ENCODE measurements at regions not wholly inside any gene's neighbourhood (a gene's known extent, or its start where the extent isn't known, plus 50 kb on each side); places are given as distances from the start of the nearest gene placed in this dataset.

DNA sequence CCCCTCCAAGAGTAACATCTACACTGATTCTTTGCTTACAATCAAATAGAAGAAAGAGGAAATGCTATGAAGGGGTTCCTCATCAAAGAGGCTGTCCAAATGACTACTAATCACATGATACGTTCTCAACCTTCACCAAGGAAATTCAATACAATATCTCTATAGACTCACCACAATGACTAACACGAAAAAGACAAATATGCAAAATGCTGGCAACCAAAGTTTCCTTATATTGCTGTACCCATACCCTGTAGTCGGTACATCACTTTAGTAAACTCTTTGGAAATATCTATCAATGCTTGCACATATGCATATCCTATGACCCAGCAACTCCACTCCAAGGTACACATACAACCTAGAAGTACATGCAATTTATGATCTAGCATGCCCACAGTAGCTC is 1296.6 kb downstream of the AACS start:
- H3K27ac ChIP-seq (ENCODE audit: poor library complexity, severe bottlenecking), result no peak overlapping the region
- no peaks in the 10 kb centered on the region for H3K4me1 ChIP-seq (ENCODE audit: insufficient read depth, poor library complexity, severe bottlenecking)
- H3K27me3 ChIP-seq (ENCODE audit: insufficient read depth, poor library complexity, severe bottlenecking), result no peaks in the 10 kb centered on the region
- TF ChIP-seq, protein P1, sequence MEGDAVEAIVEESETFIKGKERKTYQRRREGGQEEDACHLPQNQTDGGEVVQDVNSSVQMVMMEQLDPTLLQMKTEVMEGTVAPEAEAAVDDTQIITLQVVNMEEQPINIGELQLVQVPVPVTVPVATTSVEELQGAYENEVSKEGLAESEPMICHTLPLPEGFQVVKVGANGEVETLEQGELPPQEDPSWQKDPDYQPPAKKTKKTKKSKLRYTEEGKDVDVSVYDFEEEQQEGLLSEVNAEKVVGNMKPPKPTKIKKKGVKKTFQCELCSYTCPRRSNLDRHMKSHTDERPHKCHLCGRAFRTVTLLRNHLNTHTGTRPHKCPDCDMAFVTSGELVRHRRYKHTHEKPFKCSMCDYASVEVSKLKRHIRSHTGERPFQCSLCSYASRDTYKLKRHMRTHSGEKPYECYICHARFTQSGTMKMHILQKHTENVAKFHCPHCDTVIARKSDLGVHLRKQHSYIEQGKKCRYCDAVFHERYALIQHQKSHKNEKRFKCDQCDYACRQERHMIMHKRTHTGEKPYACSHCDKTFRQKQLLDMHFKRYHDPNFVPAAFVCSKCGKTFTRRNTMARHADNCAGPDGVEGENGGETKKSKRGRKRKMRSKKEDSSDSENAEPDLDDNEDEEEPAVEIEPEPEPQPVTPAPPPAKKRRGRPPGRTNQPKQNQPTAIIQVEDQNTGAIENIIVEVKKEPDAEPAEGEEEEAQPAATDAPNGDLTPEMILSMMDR (IDR thresholded peaks at IDR 0.05; ENCODE audit: poor library complexity, severe bottlenecking), result no peak
- ATAC-seq (ENCODE audit: low read depth) (no peak), DNase-seq (ENCODE audit: low spot score) (no peak)
- no peaks in the 10 kb centered on the region for H3K36me3 ChIP-seq (ENCODE audit: low read depth)
- no peak overlapping the region for H3K4me3 ChIP-seq (ENCODE audit: severe bottlenecking)
- no peaks in the 10 kb centered on the region for H3K9me3 ChIP-seq (ENCODE audit: severe bottlenecking)

DNA sequence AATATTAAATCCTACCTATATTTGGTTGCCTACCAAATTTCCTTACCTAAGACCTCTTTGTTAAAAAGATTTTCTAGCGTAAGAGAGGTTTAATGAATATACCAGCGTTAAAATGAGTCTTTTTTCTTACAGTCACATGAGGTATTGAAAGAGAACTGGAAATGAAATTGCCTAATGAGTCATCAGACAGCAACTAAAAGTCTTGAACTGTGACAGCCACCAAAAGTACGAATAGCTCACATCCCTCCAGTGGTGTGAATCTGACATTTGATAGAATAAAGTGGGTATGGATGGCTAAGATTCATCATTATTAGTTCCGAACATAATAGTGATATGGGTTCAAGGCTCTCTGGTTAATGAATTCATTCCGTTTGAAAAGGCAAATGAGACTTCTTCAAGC is 1297.3 kb downstream of the AACS start:
- H3K27me3 ChIP-seq (ENCODE audit: insufficient read depth, poor library complexity, severe bottlenecking), result no peaks in the 10 kb centered on the region
- TF ChIP-seq, protein P1 (IDR thresholded peaks at IDR 0.05; ENCODE audit: poor library complexity, severe bottlenecking), result no peak
- no peaks in the 10 kb centered on the region for H3K36me3 ChIP-seq (ENCODE audit: low read depth)
- ATAC-seq (ENCODE audit: low read depth) (no peak), DNase-seq (ENCODE audit: low spot score) (no peak)
- no peak overlapping the region for H3K4me3 ChIP-seq (ENCODE audit: severe bottlenecking)
- no peak overlapping the region for H3K27ac ChIP-seq (ENCODE audit: poor library complexity, severe bottlenecking)
- H3K9me3 ChIP-seq (ENCODE audit: severe bottlenecking), result no peaks in the 10 kb centered on the region
- H3K4me1 ChIP-seq (ENCODE audit: insufficient read depth, poor library complexity, severe bottlenecking), result no peaks in the 10 kb centered on the region

DNA sequence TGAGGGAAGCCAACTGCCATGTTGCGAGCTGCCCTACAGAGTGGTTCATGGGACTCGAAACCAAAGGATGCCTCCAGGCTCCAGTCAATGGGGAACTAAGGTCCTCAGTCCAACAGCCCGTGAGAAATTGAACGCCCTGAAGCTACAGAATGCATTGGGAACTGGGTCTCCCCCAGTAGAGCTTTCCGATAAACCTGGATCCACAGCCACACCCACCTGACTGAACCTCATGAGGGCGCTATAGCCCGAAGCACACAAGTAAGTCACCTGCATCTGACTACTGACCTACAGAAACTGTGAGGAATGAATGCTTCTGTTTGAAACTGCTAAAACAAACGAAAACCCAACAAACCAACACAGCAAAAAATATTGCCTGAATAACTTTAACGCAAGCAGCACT is 1297.7 kb downstream of the AACS start:
- H3K36me3 ChIP-seq (ENCODE audit: low read depth), result no peaks in the 10 kb centered on the region
- no peak for DNase-seq (ENCODE audit: low spot score)
- H3K4me3 ChIP-seq (ENCODE audit: severe bottlenecking), result no peak overlapping the region
- no peaks in the 10 kb centered on the region for H3K9me3 ChIP-seq (ENCODE audit: severe bottlenecking)
- no peak overlapping the region for H3K27ac ChIP-seq (ENCODE audit: poor library complexity, severe bottlenecking)
- TF ChIP-seq, protein P1 (IDR thresholded peaks at IDR 0.05; ENCODE audit: poor library complexity, severe bottlenecking), result no peak
- H3K27me3 ChIP-seq (ENCODE audit: insufficient read depth, poor library complexity, severe bottlenecking), result no peaks in the 10 kb centered on the region
- H3K4me1 ChIP-seq (ENCODE audit: insufficient read depth, poor library complexity, severe bottlenecking), result no peaks in the 10 kb centered on the region
- ATAC-seq (ENCODE audit: low read depth), result no peak

DNA sequence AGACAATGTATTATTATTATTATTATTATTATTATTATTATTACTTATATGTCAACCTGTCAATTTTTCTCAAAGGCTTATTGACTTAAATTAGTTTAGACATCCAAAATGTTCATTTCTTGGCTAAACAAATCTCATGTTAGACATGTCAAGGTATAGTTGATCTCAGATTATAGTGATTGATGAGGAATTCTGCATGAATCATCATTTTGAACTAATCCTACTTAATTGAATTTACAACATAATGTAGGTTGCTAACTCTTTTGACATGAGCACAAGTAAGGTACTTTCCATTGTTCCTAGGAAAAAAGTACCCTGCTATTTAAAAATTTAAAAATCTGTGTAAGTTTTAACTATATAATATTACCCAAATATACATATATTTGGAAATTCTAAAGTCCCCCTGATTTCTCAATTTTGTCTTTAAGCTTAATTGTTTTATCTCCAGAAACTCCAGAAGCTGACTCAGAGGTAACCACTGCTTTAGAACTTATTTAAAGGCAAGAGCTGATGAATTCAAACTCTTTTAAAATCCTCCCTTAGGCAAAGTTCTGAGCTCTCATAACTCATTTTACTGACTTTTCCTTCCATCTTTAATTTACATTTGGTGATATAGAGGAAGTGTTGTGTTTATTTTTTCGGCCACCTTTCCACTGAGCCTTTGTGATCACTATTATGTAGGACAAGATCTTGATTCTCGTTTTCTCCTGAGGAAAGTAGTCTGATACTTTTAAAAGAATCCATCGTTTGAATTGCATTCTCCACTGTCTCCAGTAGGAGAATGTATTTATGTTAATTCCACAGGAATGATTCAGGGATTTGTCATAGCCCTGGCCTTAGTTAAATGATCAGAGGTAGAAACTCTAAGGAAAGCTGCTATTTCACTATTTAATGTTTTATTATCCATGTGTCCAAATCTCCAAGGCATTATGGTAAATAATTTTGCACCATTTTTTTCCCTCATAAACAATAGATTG is 1304.5 kb downstream of the AACS start:
- Histone ChIP-seq H3K36me3 (ENCODE audit: low read depth) (no peaks in the 10 kb centered on the region), H3K4me3 (ENCODE audit: severe bottlenecking) (no peak overlapping the region), H3K27ac (ENCODE audit: poor library complexity, severe bottlenecking) (peak overlapping the region; percentile 96), H3K27me3 (ENCODE audit: insufficient read depth, poor library complexity, severe bottlenecking) (no peaks in the 10 kb centered on the region), H3K4me1 (ENCODE audit: insufficient read depth, poor library complexity, severe bottlenecking) (peaks cover 28% of the 10 kb centered on the region), H3K9me3 (ENCODE audit: severe bottlenecking) (no peaks in the 10 kb centered on the region)
- DNase-seq (ENCODE audit: low spot score) (no peak), ATAC-seq (ENCODE audit: low read depth) (peak; percentile 91)
- TF ChIP-seq, protein P1 (IDR thresholded peaks at IDR 0.05; ENCODE audit: poor library complexity, severe bottlenecking), result peak; percentile 46

DNA sequence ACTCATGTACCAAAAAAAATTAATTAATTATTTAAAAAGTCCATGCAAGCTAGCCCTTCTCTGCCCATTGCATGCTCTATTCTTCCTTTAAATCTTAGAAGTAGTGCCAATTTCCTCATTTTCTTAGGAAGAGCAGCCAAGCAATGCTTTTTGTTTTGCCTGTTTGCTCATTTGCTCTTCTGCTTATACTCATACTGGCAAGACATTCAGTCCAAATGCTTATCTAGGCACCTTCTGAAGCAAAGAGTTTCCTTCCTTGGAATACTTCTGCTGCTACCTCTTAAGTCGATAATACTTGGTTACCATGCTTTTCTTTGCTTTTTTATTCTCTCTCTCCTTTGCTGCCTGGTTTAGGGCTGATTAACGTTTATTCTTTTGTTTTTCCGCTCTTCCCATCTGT is 1318.3 kb downstream of the AACS start:
- Histone ChIP-seq H3K9me3 (ENCODE audit: severe bottlenecking) (no peaks in the 10 kb centered on the region), H3K27ac (ENCODE audit: poor library complexity, severe bottlenecking) (no peak overlapping the region), H3K27me3 (ENCODE audit: insufficient read depth, poor library complexity, severe bottlenecking) (no peaks in the 10 kb centered on the region), H3K36me3 (ENCODE audit: low read depth) (no peaks in the 10 kb centered on the region), H3K4me1 (ENCODE audit: insufficient read depth, poor library complexity, severe bottlenecking) (peaks cover 3% of the 10 kb centered on the region), H3K4me3 (ENCODE audit: severe bottlenecking) (no peak overlapping the region)
- DNase-seq (ENCODE audit: low spot score), result no peak
- TF ChIP-seq, protein P1 (IDR thresholded peaks at IDR 0.05; ENCODE audit: poor library complexity, severe bottlenecking), result no peak
- ATAC-seq (ENCODE audit: low read depth), result no peak
